ENCODE measurements at regions not wholly inside any gene's neighbourhood (a gene's known extent, or its start where the extent isn't known, plus 50 kb on each side); places are given as distances from the start of the nearest gene placed in this dataset.

- Histone ChIP-seq H3K27me3 (ENCODE audit: control insufficient read depth in 3 of 3, insufficient read depth in 3 of 3, low read depth in 1 of 3, low read length in 3 of 3) (no peaks in the 10 kb centered on the region), H2BK12ac (ENCODE audit: low read length) (no peak overlapping the region), H2AK5ac (ENCODE audit: low read depth, low read length) (no peak overlapping the region), H3K4me2 (ENCODE audit: insufficient read depth, low read length, poor library complexity, severe bottlenecking) (no peak overlapping the region), H4K8ac (ENCODE audit: low read depth, low read length) (no peak overlapping the region), H2AFZ (ENCODE audit: low read length) (no peak overlapping the region), H3K9ac (ENCODE audit: low read depth, low read length, poor library complexity) (no peak overlapping the region), H3K36me3 (replicated peaks in 1 of 2; ENCODE audit: control insufficient read depth in 2 of 2, insufficient read depth in 2 of 2, low read length in 2 of 2) (no peaks in the 10 kb centered on the region), H2BK5ac (ENCODE audit: low read length) (no peak overlapping the region), H3K14ac (ENCODE audit: low read length) (no peak overlapping the region), H2BK120ac (ENCODE audit: low read depth, low read length) (no peak overlapping the region), H3K23ac (ENCODE audit: low read depth, low read length, poor library complexity) (no peak overlapping the region), H3K4ac (ENCODE audit: low read length) (no peak overlapping the region), H3K9me3 (replicated peaks in 1 of 2; ENCODE audit: control insufficient read depth in 2 of 2, insufficient read depth in 1 of 2, low read depth in 1 of 2, low read length in 2 of 2) (peaks cover 3 to 9% of the 10 kb centered on the region in 2 donors), H2BK15ac (ENCODE audit: low read length) (no peak overlapping the region), H3K4me1 (ENCODE audit: control insufficient read depth in 2 of 2, insufficient read depth in 1 of 2, low read depth in 1 of 2, low read length in 2 of 2) (no peaks in the 10 kb centered on the region), H3K4me3 (ENCODE audit: low read length in 2 of 2) (no peak overlapping the region), H3K79me1 (ENCODE audit: low read depth, low read length) (no peaks in the 10 kb centered on the region), H3K27ac (replicated peaks; ENCODE audit: low read length) (no peak overlapping the region), H4K91ac (ENCODE audit: low read depth, low read length, poor library complexity) (no peak overlapping the region), H3K18ac (ENCODE audit: low read length) (no peak overlapping the region)
- DNase-seq (ENCODE audit: low spot score), result no peak
- no CpG with 5 or more reads among the region's 2 CpGs for WGBS, 2 donors (ENCODE audit: extremely low coverage in 2 of 2, insufficient read length in 2 of 2, insufficient replicate concordance in 1 of 2)
Observed at GRCh38 chr1:82451191-82451590, 650.5 kb downstream of the ADGRL2 start.

- Histone ChIP-seq H2BK120ac (ENCODE audit: low read depth, low read length) (no peak overlapping the region), H2BK5ac (ENCODE audit: low read length) (no peak overlapping the region), H4K8ac (ENCODE audit: low read depth, low read length) (no peak overlapping the region), H2BK12ac (ENCODE audit: low read length) (no peak overlapping the region), H2AFZ (ENCODE audit: low read length) (no peak overlapping the region), H3K9ac (ENCODE audit: low read depth, low read length, poor library complexity) (no peak overlapping the region), H3K4me1 (ENCODE audit: control insufficient read depth in 2 of 2, insufficient read depth in 1 of 2, low read depth in 1 of 2, low read length in 2 of 2) (no peaks in the 10 kb centered on the region), H3K36me3 (replicated peaks in 1 of 2; ENCODE audit: control insufficient read depth in 2 of 2, insufficient read depth in 2 of 2, low read length in 2 of 2) (no peaks in the 10 kb centered on the region), H3K4me2 (ENCODE audit: insufficient read depth, low read length, poor library complexity, severe bottlenecking) (no peak overlapping the region), H3K27me3 (ENCODE audit: control insufficient read depth in 3 of 3, insufficient read depth in 3 of 3, low read depth in 1 of 3, low read length in 3 of 3) (no peaks in the 10 kb centered on the region), H4K91ac (ENCODE audit: low read depth, low read length, poor library complexity) (no peak overlapping the region), H2BK15ac (ENCODE audit: low read length) (no peak overlapping the region), H3K14ac (ENCODE audit: low read length) (no peak overlapping the region), H3K4me3 (ENCODE audit: low read length in 2 of 2) (no peak overlapping the region), H3K18ac (ENCODE audit: low read length) (no peak overlapping the region), H2AK5ac (ENCODE audit: low read depth, low read length) (no peak overlapping the region), H3K9me3 (replicated peaks in 1 of 2; ENCODE audit: control insufficient read depth in 2 of 2, insufficient read depth in 1 of 2, low read depth in 1 of 2, low read length in 2 of 2) (peaks cover 3 to 9% of the 10 kb centered on the region in 2 donors), H3K79me1 (ENCODE audit: low read depth, low read length) (no peaks in the 10 kb centered on the region), H3K4ac (ENCODE audit: low read length) (no peak overlapping the region), H3K23ac (ENCODE audit: low read depth, low read length, poor library complexity) (no peak overlapping the region), H3K27ac (replicated peaks; ENCODE audit: low read length) (no peak overlapping the region)
- WGBS, 2 donors (ENCODE audit: extremely low coverage in 2 of 2, insufficient read length in 2 of 2, insufficient replicate concordance in 1 of 2), result no CpG with 5 or more reads among the region's 4 CpGs
- no peak for DNase-seq (ENCODE audit: low spot score)
Observed at GRCh38 chr1:82449506-82450057, 648.8 kb downstream of the ADGRL2 start.

GRCh38 chr1:82446955-82447354 is 646.2 kb downstream of the ADGRL2 start:
- no peak overlapping the region for H3K14ac ChIP-seq (ENCODE audit: low read length)
- no peak overlapping the region for H3K4me2 ChIP-seq (ENCODE audit: insufficient read depth, low read length, poor library complexity, severe bottlenecking)
- no peak overlapping the region for H2BK15ac ChIP-seq (ENCODE audit: low read length)
- no peak overlapping the region for H4K91ac ChIP-seq (ENCODE audit: low read depth, low read length, poor library complexity)
- H3K4me1 ChIP-seq (ENCODE audit: control insufficient read depth in 2 of 2, insufficient read depth in 1 of 2, low read depth in 1 of 2, low read length in 2 of 2), result no peaks in the 10 kb centered on the region
- H3K79me1 ChIP-seq (ENCODE audit: low read depth, low read length), result no peaks in the 10 kb centered on the region
- H2BK12ac ChIP-seq (ENCODE audit: low read length), result no peak overlapping the region
- H2AK5ac ChIP-seq (ENCODE audit: low read depth, low read length), result no peak overlapping the region
- peaks cover 0 to 4% of the 10 kb centered on the region in 2 donors for H3K9me3 ChIP-seq (replicated peaks in 1 of 2; ENCODE audit: control insufficient read depth in 2 of 2, insufficient read depth in 1 of 2, low read depth in 1 of 2, low read length in 2 of 2)
- no peak overlapping the region for H4K8ac ChIP-seq (ENCODE audit: low read depth, low read length)
- H3K36me3 ChIP-seq (replicated peaks in 1 of 2; ENCODE audit: control insufficient read depth in 2 of 2, insufficient read depth in 2 of 2, low read length in 2 of 2), result no peaks in the 10 kb centered on the region
- H3K27me3 ChIP-seq (ENCODE audit: control insufficient read depth in 3 of 3, insufficient read depth in 3 of 3, low read depth in 1 of 3, low read length in 3 of 3), result no peaks in the 10 kb centered on the region
- no peak overlapping the region for H2BK120ac ChIP-seq (ENCODE audit: low read depth, low read length)
- H3K27ac ChIP-seq (replicated peaks; ENCODE audit: low read length), result no peak overlapping the region
- H3K4ac ChIP-seq (ENCODE audit: low read length), result no peak overlapping the region
- no peak overlapping the region for H3K4me3 ChIP-seq (ENCODE audit: low read length in 2 of 2)
- DNase-seq (ENCODE audit: low spot score), result no peak
- no peak overlapping the region for H2AFZ ChIP-seq (ENCODE audit: low read length)
- no peak overlapping the region for H3K9ac ChIP-seq (ENCODE audit: low read depth, low read length, poor library complexity)
- H3K18ac ChIP-seq (ENCODE audit: low read length), result no peak overlapping the region
- no peak overlapping the region for H3K23ac ChIP-seq (ENCODE audit: low read depth, low read length, poor library complexity)
- no peak overlapping the region for H2BK5ac ChIP-seq (ENCODE audit: low read length)

GRCh38 chr1:82446236-82446635 is 645.5 kb downstream of the ADGRL2 start:
- no CpG with 5 or more reads among the region's 2 CpGs for WGBS, 2 donors (ENCODE audit: extremely low coverage in 2 of 2, insufficient read length in 2 of 2, insufficient replicate concordance in 1 of 2)
- Histone ChIP-seq H2AFZ (ENCODE audit: low read length) (no peak overlapping the region), H3K4ac (ENCODE audit: low read length) (no peak overlapping the region), H4K8ac (ENCODE audit: low read depth, low read length) (no peak overlapping the region), H2BK5ac (ENCODE audit: low read length) (no peak overlapping the region), H3K18ac (ENCODE audit: low read length) (no peak overlapping the region), H3K4me1 (ENCODE audit: control insufficient read depth in 2 of 2, insufficient read depth in 1 of 2, low read depth in 1 of 2, low read length in 2 of 2) (no peaks in the 10 kb centered on the region), H3K14ac (ENCODE audit: low read length) (no peak overlapping the region), H3K23ac (ENCODE audit: low read depth, low read length, poor library complexity) (no peak overlapping the region), H3K27me3 (ENCODE audit: control insufficient read depth in 3 of 3, insufficient read depth in 3 of 3, low read depth in 1 of 3, low read length in 3 of 3) (peaks cover 0 to 1% (median 0%) of the 10 kb centered on the region in 3 experiments), H4K91ac (ENCODE audit: low read depth, low read length, poor library complexity) (no peak overlapping the region), H3K79me1 (ENCODE audit: low read depth, low read length) (no peaks in the 10 kb centered on the region), H3K36me3 (replicated peaks in 1 of 2; ENCODE audit: control insufficient read depth in 2 of 2, insufficient read depth in 2 of 2, low read length in 2 of 2) (no peaks in the 10 kb centered on the region), H2AK5ac (ENCODE audit: low read depth, low read length) (no peak overlapping the region), H2BK12ac (ENCODE audit: low read length) (no peak overlapping the region), H2BK120ac (ENCODE audit: low read depth, low read length) (no peak overlapping the region), H3K4me2 (ENCODE audit: insufficient read depth, low read length, poor library complexity, severe bottlenecking) (no peak overlapping the region), H3K9me3 (replicated peaks in 1 of 2; ENCODE audit: control insufficient read depth in 2 of 2, insufficient read depth in 1 of 2, low read depth in 1 of 2, low read length in 2 of 2) (no peaks in the 10 kb centered on the region), H3K9ac (ENCODE audit: low read depth, low read length, poor library complexity) (no peak overlapping the region), H2BK15ac (ENCODE audit: low read length) (no peak overlapping the region), H3K4me3 (ENCODE audit: low read length in 2 of 2) (no peak overlapping the region), H3K27ac (replicated peaks; ENCODE audit: low read length) (no peak overlapping the region)
- no peak for DNase-seq (ENCODE audit: low spot score)
